ENCODE measurements at regions not wholly inside any gene's neighbourhood (a gene's known extent, or its start where the extent isn't known, plus 50 kb on each side); places are given as distances from the start of the nearest gene placed in this dataset.

DNA sequence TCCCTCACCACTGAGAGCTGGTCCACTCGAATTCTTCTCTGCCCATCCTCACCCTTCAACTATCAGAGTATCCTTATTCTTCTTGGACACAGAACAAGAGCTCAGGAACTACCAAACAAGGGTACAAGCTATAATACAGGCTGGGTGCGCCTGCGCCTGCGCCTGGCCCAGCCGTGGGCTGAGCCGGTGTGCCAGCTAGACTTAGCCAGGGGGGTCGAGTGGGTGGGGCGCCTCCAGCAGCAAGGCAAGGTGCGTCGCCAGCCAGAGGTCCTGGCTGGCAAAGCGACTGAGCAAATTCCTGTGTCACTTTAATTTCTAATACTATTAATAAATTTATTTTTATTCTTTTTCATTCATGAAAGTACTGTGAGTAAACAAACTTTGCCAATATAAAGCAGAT, 1072.6 kb upstream of the PIK3C3 start:
- DNase-seq (ENCODE audit: low read depth): no peak

- DNase-seq (ENCODE audit: low read depth): no peak
These were observed 1076.7 kb upstream of the PIK3C3 start for GRCh38 chr18:40878371-40878770.

GRCh38 chr18:40877096-40877495, 1077.9 kb upstream of the PIK3C3 start:
- peak; percentile 89 for DNase-seq (ENCODE audit: low read depth)

DNA sequence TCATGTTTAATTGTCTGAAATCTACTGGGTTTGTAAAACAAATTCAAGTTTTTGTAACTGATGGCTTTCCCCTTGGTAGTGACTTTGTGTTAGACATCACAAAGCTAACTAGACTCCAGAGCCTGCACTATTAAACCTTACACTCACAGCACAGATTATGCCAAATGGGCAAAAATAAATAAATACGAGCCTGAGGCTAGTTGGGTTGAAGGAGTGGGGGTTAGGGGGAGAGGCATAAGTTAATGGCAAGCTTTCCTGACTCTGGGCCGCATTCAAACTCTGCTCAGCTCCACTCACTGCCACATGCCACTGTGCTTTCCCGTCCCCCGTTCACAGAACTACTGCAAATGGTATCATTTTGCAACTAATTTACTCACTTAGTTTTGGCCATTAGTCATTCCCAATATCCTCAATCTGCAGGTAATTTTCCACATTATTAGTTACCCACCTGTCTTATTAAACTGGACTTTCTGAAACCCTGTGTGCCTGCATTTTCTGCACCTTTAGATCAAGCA, 1079.9 kb upstream of the PIK3C3 start:
- peak; percentile 15 for DNase-seq (ENCODE audit: low read depth)

- peak; percentile 45 for DNase-seq (ENCODE audit: low read depth)
These were observed 1080.8 kb upstream of the PIK3C3 start for GRCh38 chr18:40874233-40874632.

DNA sequence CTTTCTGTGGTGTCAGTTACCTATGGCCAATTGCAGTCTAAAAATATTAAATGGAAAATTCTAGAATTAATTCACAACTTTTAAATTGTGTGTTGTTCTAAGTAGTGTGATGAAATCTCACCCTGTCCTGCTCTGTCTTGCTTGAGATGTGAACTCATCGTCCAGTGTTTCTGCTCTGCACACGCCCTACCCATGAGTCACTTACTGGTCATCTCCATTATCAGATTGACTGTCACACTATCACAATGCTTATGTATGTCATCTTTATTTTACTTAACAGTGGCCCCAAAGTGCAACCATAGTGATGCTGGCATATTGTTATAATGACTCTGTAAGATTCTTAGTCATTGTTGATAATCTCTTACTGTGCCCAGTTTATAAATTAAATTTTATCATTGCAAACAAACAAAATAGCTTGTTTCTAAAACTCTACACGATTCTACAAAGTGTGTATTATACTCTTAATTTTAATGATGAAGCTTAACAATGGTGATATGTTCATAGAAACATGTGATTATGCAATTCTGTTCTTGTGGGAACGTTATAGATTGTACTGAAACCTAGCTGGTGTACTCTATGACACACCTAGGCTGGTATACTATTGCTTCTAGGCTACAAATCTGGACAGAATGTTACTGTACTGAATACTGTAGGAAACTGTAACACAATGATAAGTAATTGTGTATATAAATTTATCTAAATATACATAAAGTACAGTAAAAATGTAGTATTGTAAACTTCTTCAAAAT, 1086.8 kb upstream of the PIK3C3 start:
- DNase-seq (ENCODE audit: low read depth): peak; percentile 90

- DNase-seq (ENCODE audit: low read depth): peak; percentile 81
These were observed 1087.6 kb upstream of the PIK3C3 start for GRCh38 chr18:40867459-40867858.

DNA sequence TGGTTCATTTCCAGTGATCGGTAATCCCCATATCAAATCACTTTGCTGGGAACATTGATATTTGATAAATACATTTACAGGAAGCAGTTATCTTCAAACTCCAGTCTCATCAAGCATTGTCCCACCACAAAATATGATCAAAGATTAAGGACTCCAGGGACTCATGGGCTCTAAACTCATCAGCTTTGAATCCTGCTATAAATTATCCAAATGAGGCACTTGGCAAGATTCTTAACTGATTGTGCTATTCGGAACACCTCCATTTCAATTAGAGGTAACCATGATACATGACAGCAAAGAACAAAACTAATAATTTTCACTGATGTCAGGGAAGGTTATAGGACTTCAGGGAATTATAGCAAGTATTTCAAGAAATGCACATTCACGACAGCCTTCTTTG, 1088.1 kb upstream of the PIK3C3 start:
- DNase-seq (ENCODE audit: low read depth): no peak

DNA sequence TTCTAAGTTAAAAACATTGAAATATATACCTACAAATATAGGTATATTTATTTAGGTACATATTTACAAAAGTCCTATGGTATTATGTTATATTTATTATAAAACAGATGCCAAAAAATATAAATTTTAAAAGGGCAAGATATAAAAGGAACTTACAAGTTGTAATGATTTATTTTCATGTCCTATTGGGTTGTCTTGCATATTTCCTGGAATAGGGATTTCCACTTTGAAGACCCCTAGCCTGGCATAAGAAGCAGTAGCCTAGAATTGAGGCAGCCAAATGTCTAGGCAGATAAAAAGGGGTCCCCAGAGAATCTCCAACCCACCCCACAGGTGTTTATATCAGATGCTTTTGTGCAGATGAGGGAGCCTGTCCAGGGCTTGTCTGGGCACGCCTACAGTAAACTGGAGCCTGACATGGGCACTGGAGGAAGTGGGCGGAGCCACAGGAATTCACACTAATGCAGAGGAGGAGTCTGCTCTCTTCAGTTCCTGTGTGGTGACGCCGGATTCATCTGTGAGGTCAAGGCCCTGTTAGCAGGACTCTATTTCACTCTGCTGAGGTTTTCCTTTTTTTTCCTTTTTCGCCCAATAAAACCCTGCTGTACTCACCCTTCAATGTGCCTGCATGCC, 1088.9 kb upstream of the PIK3C3 start:
- peak; percentile 12 for DNase-seq (ENCODE audit: low read depth)

- DNase-seq (ENCODE audit: low read depth): peak; percentile 8
These were observed 1090.2 kb upstream of the PIK3C3 start for GRCh38 chr18:40864846-40865245.

GRCh38 chr18:40863801-40864200, 1091.2 kb upstream of the PIK3C3 start:
- no peak for DNase-seq (ENCODE audit: low read depth)

- DNase-seq (ENCODE audit: low read depth): no peak
These were observed 1094.8 kb upstream of the PIK3C3 start for GRCh38 chr18:40860189-40860588.

GRCh38 chr18:40855661-40856060, 1099.4 kb upstream of the PIK3C3 start:
- no peak for DNase-seq (ENCODE audit: low read depth)

DNA sequence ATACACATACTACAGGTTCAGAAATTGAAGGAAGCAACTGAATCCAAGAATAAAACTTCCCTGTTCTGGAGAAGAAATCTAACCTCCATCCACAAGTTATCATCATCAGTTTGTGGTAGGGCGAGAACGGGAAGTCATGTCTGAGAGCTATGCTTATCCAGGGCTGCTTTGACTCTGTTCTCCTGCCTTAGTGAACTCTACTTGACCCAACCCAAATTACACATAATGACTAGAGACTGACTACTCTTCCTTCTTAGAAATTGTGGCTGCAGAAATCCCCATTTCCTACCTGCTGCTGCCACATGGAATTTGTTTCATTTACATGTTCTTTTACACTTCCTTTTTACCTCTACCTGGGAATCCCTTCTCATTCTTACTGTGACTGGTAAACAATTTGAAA, 1102.6 kb upstream of the PIK3C3 start:
- DNase-seq (ENCODE audit: low read depth): no peak

DNA sequence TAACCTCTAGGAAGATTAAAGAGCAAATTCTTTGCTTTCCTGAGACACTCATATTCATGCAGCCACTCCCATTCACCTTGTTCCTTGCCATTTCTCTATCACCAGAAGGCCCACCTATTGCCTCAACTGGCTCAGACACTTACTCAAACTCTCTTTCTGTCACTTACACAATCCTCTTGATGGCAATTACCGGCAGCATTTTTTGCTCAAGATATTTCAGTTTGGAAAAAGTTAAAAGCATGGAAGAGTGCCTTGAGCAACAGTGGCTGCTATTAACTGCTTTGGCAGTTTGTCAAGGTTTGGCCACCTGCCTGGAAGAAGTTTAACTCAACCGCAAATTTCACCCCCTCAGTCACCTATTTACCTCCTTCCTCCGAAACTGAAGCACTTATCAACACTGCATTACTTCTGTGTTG, 1104.0 kb upstream of the PIK3C3 start:
- DNase-seq (ENCODE audit: low read depth): peak; percentile 9

DNA sequence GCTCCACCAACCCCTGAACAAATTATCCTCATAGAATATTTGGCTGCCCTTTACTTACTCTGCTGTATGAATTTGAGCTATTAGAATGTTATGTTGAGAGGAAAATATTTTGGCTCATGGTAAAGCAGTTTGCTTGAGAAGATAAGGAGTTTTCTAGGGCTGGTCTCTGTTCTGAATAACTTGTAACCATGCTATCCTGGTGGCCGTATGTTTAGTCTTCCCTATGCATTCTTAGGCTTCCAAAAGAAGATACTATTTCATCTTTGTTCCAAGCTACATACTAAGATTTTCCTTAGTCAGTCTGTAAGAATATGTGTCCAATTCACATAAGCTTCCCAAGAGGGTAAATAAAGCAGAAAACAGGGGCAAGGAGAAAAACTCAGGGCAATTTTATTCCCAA, 1105.1 kb upstream of the PIK3C3 start:
- no peak for DNase-seq (ENCODE audit: low read depth)

DNA sequence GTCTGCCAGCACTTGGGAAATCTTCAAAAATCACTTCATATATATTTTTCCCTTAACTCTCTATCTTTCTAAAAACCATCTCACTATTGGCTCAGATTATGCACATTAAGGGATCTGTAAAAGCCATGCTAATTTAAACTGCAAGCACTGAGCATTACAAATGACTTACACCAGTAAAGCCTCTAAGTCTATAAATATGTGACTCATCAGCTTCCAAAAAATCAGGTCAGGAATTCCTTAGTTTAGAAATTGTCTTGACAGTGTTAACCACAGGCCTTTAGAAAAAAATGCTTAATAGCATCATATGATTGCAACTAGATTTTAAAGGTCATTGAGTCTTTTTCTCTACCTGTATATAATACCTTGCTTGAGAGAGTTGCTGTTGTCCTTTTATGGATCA, 1113.6 kb upstream of the PIK3C3 start:
- DNase-seq (ENCODE audit: low read depth): peak; percentile 73

GRCh38 chr18:40841063-40841462, 1114.0 kb upstream of the PIK3C3 start:
- no peak for DNase-seq (ENCODE audit: low read depth)

DNA sequence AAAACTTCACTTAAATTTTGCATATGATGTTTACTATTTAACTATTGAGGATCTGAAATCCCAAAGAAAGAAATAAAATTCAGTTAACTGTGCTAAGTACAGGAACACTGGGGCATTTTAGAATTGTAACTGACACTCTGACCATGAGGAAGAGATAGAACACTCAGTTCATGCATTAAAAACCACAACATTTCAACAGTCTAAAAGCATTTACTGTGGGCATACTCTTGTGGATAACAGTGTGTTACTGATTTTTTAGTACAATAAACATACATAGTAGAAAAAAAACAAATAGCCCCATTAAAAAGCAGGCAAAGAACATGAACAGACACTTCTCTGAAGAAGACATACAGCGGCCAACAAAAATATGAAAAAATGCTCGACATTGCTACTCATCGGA, 1122.7 kb upstream of the PIK3C3 start:
- DNase-seq (ENCODE audit: low read depth): peak; percentile 24

DNA sequence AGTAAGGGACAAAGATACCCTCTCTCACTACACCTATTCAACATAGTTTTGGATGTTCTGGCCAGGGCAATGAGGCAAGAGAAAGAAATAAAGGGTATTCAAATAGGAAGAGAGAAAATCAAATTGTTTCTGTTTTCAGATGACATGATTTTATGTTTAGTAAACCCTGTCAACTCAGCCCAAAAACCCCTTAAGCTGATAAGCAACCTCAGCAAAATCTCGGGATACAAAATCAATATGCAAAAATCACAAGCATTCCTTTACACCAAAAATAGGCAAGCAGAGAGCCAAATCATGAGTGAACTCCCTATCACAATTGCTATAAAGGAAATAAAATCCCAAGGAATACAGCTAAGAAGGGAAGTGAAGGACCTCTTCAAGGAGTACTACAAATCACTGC, 1130.7 kb upstream of the PIK3C3 start:
- no peak for DNase-seq (ENCODE audit: low read depth)

DNA sequence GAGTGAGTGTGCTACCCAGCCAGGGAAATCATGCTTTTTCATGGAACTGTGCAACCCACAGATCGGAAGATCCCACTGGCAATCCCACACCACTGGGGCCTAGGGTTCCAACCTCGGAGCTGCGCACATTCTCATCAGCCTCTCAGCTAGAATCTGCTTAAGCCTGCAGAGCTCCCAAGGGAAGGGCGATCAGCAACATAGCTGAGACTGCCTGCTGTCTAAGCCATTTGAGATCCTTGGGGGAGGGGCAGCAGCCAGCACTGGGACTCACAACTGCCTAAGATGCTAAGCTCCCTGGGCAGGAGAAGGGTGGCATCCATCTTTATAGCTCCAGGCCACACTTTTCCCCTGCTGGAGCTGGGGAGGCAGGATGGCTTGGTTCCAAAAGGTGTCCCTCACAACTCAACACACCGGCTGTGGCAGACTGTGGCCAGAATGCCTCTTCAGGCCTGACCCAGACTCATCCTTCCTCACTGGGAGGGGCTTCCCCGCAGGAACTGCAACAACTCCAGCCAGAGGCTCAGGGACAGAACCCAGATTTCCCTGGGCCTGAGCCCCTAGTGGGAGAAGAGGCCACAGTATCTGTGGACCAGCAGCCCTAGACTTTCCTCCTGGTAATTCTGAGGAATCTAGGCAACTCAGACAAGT, 1133.3 kb upstream of the PIK3C3 start:
- DNase-seq (ENCODE audit: low read depth): no peak

- peak; percentile 1 for DNase-seq (ENCODE audit: low read depth)
These were observed 1142.0 kb upstream of the PIK3C3 start for GRCh38 chr18:40812981-40813515.

- peak; percentile 6 for DNase-seq (ENCODE audit: low read depth)
These were observed 1144.7 kb upstream of the PIK3C3 start for GRCh38 chr18:40810372-40810771.

Measured in EH (cell line).